ENCODE measurements at regions not wholly inside any gene's neighbourhood (a gene's known extent, or its start where the extent isn't known, plus 50 kb on each side); places are given as distances from the start of the nearest gene placed in this dataset.

DNA sequence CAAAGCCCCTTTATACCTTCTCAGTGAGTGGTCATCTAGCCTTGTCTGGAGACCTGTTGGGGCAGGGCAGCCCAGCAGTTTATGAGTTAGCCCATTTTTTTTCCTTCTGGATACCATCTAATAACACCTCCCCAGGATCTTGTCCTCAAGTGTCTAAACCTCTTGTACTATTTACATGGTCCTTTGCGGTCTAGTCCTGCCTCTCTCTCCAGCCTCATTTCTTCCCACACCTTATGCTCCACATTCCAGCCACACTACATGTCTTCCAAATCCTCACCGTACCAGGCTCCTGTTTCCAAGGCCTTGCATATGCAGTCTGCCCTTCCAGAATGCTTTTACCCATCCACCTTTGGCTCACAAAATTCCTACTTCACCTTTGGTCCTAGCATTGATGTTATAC lies 77.2 kb downstream of the ADRB2 start:
- no peak for TF ChIP-seq EZH2 (IDR thresholded peaks at IDR 0.05; ENCODE audit: borderline replicate concordance, insufficient read depth, low read depth, low read length, poor library complexity, severe bottlenecking)
- TF ChIP-seq, protein P1, sequence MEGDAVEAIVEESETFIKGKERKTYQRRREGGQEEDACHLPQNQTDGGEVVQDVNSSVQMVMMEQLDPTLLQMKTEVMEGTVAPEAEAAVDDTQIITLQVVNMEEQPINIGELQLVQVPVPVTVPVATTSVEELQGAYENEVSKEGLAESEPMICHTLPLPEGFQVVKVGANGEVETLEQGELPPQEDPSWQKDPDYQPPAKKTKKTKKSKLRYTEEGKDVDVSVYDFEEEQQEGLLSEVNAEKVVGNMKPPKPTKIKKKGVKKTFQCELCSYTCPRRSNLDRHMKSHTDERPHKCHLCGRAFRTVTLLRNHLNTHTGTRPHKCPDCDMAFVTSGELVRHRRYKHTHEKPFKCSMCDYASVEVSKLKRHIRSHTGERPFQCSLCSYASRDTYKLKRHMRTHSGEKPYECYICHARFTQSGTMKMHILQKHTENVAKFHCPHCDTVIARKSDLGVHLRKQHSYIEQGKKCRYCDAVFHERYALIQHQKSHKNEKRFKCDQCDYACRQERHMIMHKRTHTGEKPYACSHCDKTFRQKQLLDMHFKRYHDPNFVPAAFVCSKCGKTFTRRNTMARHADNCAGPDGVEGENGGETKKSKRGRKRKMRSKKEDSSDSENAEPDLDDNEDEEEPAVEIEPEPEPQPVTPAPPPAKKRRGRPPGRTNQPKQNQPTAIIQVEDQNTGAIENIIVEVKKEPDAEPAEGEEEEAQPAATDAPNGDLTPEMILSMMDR (IDR thresholded peaks at IDR 0.05), result no peak
- ChIA-PET CTCF (interaction anchor here (0.7 kb wide), 1 partner anchor 173 kb away, joined by 3 read pairs; no protein-coding TSS in a partner anchor), POLR2A (no interaction called here)
- DNase-seq (no peak), ATAC-seq (ENCODE audit: low read depth) (no peak)
- Histone ChIP-seq H3K27ac (ENCODE audit: low read length in 2 of 2) (no peak overlapping the region), H3K36me3 (replicated peaks in 1 of 2; ENCODE audit: control extremely low read depth in 1 of 2, control insufficient read depth in 1 of 2, extremely low read depth in 1 of 2, insufficient read depth in 2 of 2, low read length in 1 of 2) (no peaks in the 10 kb centered on the region), H3K9ac (ENCODE audit: low read length) (no peak overlapping the region), H3K4me2 (replicated peaks; ENCODE audit: low read depth, low read length, poor library complexity, severe bottlenecking) (no peak overlapping the region), H3K4me1 (ENCODE audit: control insufficient read depth in 2 of 2, insufficient read depth in 2 of 2, low read length in 2 of 2) (no peaks in the 10 kb centered on the region), H3K79me2 (ENCODE audit: control insufficient read depth, insufficient read depth, low read length) (no peaks in the 10 kb centered on the region), H3K9me3 (ENCODE audit: control extremely low read depth in 1 of 3, control insufficient read depth in 2 of 3, insufficient read depth in 1 of 3, low read length in 2 of 3) (no peaks in the 10 kb centered on the region), H2AFZ (ENCODE audit: insufficient read depth, low read depth, low read length, poor library complexity, severe bottlenecking) (no peak overlapping the region), H4K20me1 (ENCODE audit: control insufficient read depth, insufficient read depth, low read length, poor library complexity, severe bottlenecking) (no peaks in the 10 kb centered on the region), H3K27me3 (replicated peaks in 1 of 4; ENCODE audit: control extremely low read depth in 1 of 4, control insufficient read depth in 3 of 4, insufficient read depth in 4 of 4, low read length in 3 of 4) (no peaks in the 10 kb centered on the region), H3K4me3 (ENCODE audit: control extremely low read depth in 1 of 5, extremely low read depth in 1 of 5, insufficient read depth in 1 of 5, low read depth in 2 of 5, low read length in 4 of 5) (no peak overlapping the region)
- 100% methylated on average over 2 of the region's 2 CpGs for whole genome bisulfite sequencing (ENCODE audit: insufficient coverage)
- no peaks in the 10 kb centered on the region for H3K9me3 Mint-ChIP-seq (ENCODE audit: insufficient read depth)
- no peak overlapping the region for H3K27ac Mint-ChIP-seq
- H3K4me1 Mint-ChIP-seq, result peaks cover 3% of the 10 kb centered on the region
- no peak overlapping the region for H3K4me3 Mint-ChIP-seq
- intact Hi-C loops (cut with micrococcal nuclease), result no loop called here
- peaks cover 13% of the 10 kb centered on the region for H3K27me3 Mint-ChIP-seq

DNA sequence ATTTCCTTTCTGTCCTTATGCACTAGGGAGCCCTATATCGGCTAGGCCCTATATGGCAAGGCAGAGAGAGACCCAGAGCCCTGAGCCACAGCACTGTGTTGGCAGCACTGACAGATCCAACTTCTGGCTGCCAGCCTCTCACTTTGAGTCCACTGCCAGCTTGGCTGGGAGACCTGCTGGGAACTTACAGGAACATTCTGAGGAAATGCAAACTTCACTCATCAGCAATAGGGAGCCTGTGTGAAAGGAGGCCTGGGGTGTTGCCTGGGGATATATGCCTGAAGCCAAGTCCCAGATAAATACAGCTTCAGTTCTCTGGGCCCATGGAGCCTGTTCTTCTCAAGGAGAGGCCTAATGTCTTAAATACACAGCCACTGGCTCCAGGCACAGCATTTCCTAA lies 78.0 kb downstream of the ADRB2 start:
- H4K20me1 ChIP-seq (ENCODE audit: control insufficient read depth, insufficient read depth, low read length, poor library complexity, severe bottlenecking), result no peaks in the 10 kb centered on the region
- no peaks in the 10 kb centered on the region for H3K79me2 ChIP-seq (ENCODE audit: control insufficient read depth, insufficient read depth, low read length)
- DNase-seq (no peak), ATAC-seq (ENCODE audit: low read depth) (no peak)
- H3K4me3 Mint-ChIP-seq, result no peak overlapping the region
- H3K4me3 ChIP-seq (ENCODE audit: control extremely low read depth in 1 of 5, extremely low read depth in 1 of 5, insufficient read depth in 1 of 5, low read depth in 2 of 5, low read length in 4 of 5), result no peak overlapping the region
- no peak overlapping the region for H3K4me2 ChIP-seq (replicated peaks; ENCODE audit: low read depth, low read length, poor library complexity, severe bottlenecking)
- H3K27ac ChIP-seq (ENCODE audit: low read length in 2 of 2), result no peak overlapping the region
- H3K4me1 Mint-ChIP-seq, result peaks cover 5% of the 10 kb centered on the region
- H3K27me3 ChIP-seq (replicated peaks in 1 of 4; ENCODE audit: control extremely low read depth in 1 of 4, control insufficient read depth in 3 of 4, insufficient read depth in 4 of 4, low read length in 3 of 4), result no peaks in the 10 kb centered on the region
- no peak for TF ChIP-seq EZH2 (IDR thresholded peaks at IDR 0.05; ENCODE audit: borderline replicate concordance, insufficient read depth, low read depth, low read length, poor library complexity, severe bottlenecking)
- TF ChIP-seq, protein P1 (IDR thresholded peaks at IDR 0.05), result no peak
- no peaks in the 10 kb centered on the region for H3K9me3 ChIP-seq (ENCODE audit: control extremely low read depth in 1 of 3, control insufficient read depth in 2 of 3, insufficient read depth in 1 of 3, low read length in 2 of 3)
- no peak overlapping the region for H3K27ac Mint-ChIP-seq
- ChIA-PET POLR2A (no interaction called here), CTCF (interaction anchor here (0.7 kb wide), 1 partner anchor 173 kb away, joined by 3 read pairs; no protein-coding TSS in a partner anchor)
- H3K27me3 Mint-ChIP-seq, result peaks cover 15% of the 10 kb centered on the region
- intact Hi-C loops (cut with micrococcal nuclease), result no loop called here
- WGBS (ENCODE audit: insufficient coverage), result 100% methylated on average over 1 of the region's 1 CpG
- H3K4me1 ChIP-seq (ENCODE audit: control insufficient read depth in 2 of 2, insufficient read depth in 2 of 2, low read length in 2 of 2), result no peaks in the 10 kb centered on the region
- no peaks in the 10 kb centered on the region for H3K36me3 ChIP-seq (replicated peaks in 1 of 2; ENCODE audit: control extremely low read depth in 1 of 2, control insufficient read depth in 1 of 2, extremely low read depth in 1 of 2, insufficient read depth in 2 of 2, low read length in 1 of 2)
- H3K9me3 Mint-ChIP-seq (ENCODE audit: insufficient read depth), result no peaks in the 10 kb centered on the region
- H3K9ac ChIP-seq (ENCODE audit: low read length), result no peak overlapping the region
- H2AFZ ChIP-seq (ENCODE audit: insufficient read depth, low read depth, low read length, poor library complexity, severe bottlenecking), result no peak overlapping the region

Data from B cell (primary cell).